ENCODE measurements at regions not wholly inside any gene's neighbourhood (a gene's known extent, or its start where the extent isn't known, plus 50 kb on each side); places are given as distances from the start of the nearest gene placed in this dataset.
"Not testable (repeated sequence)": the region's sequence is repeated elsewhere in the genome, so short reads cannot be mapped to it uniquely, and the experiment has no call there.

DNA sequence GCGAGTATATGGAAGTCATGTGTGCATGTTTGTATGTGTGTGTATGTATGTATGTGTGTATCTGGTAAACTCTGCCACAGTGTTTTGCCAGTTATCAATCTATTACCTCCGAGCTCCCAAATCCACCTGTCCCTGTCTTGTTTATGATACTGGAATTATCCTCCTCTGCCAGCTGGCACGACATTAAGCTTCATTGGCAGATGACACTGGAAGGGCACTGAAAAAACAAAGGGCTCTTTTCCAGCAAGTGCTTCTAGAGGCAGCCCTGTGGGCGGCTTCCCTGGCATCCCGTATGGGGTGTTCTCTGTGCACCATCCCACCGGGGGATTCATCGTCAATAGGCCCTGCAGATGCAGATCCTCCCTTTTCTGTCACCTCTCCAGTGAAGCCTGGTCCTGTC, 221.5 kb downstream of the MSX2 start:
- H3K9me3 ChIP-seq (ENCODE audit: control insufficient read depth, insufficient read depth, low read length): no peaks in the 10 kb centered on the region
- H3K4me1 ChIP-seq (ENCODE audit: control insufficient read depth, insufficient read depth, low read length): no peaks in the 10 kb centered on the region
- H3K27me3 ChIP-seq (ENCODE audit: control insufficient read depth, insufficient read depth, low read length): no peaks in the 10 kb centered on the region
- H3K9ac ChIP-seq (ENCODE audit: low read depth, low read length): no peak overlapping the region
- no peaks in the 10 kb centered on the region for H3K36me3 ChIP-seq (ENCODE audit: control insufficient read depth, insufficient read depth, low read length)
- no peak overlapping the region for H3K4me3 ChIP-seq (ENCODE audit: low read depth, low read length)

GRCh38 chr5:174943785-174944184, 219.4 kb downstream of the MSX2 start:
- H3K9ac ChIP-seq (ENCODE audit: low read depth, low read length): no peak overlapping the region
- H3K27me3 ChIP-seq (ENCODE audit: control insufficient read depth, insufficient read depth, low read length): no peaks in the 10 kb centered on the region
- no peaks in the 10 kb centered on the region for H3K4me1 ChIP-seq (ENCODE audit: control insufficient read depth, insufficient read depth, low read length)
- no peaks in the 10 kb centered on the region for H3K36me3 ChIP-seq (ENCODE audit: control insufficient read depth, insufficient read depth, low read length)
- H3K4me3 ChIP-seq (ENCODE audit: low read depth, low read length): no peak overlapping the region
- no peaks in the 10 kb centered on the region for H3K9me3 ChIP-seq (ENCODE audit: control insufficient read depth, insufficient read depth, low read length)

GRCh38 chr5:174943002-174943401, 218.6 kb downstream of the MSX2 start:
- H3K4me1 ChIP-seq (ENCODE audit: control insufficient read depth, insufficient read depth, low read length); H3K9ac ChIP-seq (ENCODE audit: low read depth, low read length); H3K9me3 ChIP-seq (ENCODE audit: control insufficient read depth, insufficient read depth, low read length); H3K27me3 ChIP-seq (ENCODE audit: control insufficient read depth, insufficient read depth, low read length); H3K4me3 ChIP-seq (ENCODE audit: low read depth, low read length); H3K36me3 ChIP-seq (ENCODE audit: control insufficient read depth, insufficient read depth, low read length): not testable (repeated sequence)

DNA sequence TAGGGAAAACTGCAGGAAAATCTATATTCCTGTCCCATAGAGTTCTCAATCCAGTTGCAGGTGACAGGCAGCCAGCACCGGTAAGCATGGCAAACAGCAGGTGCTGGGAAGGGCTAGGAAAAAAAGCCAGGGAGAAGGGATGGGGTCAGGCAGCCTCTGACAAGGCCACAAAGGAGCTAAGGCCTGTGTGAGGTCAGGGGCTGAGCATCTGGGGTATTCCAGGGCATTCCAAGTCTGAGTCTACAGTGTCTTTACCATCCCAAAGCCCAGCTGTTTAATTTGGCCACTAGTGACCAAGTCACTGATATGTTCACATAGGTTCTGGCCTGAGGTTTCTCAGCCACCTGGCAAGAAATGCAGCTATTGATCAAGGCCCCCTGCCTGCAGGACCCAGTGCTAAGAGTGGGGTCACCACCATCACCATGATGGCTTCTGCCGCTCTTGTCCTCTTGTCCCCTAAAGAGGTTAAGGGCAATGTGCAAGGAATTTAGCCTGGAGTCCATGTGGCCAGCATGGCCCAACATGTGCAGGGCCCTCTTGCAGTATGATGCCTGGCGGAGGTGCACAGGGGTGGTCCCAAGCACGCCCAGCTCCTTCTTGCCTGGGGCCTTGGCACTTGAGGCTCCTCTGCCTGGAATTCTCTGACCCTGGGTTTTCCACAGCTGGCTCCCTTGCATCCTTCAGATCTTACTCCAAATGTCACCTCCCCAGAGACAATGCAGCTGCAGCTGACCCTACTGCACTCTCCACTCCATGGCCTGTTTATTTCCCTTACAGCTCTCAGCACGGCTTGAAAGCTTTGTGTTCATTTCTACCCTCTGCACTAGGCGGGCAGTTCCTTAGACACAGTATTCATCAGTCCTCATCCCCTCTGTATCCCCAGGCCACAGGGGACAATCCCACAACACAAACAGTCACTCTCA, 213.1 kb downstream of the MSX2 start:
- Histone ChIP-seq H3K4me3 (ENCODE audit: low read depth, low read length) (no peak overlapping the region), H3K9ac (ENCODE audit: low read depth, low read length) (no peak overlapping the region), H3K9me3 (ENCODE audit: control insufficient read depth, insufficient read depth, low read length) (no peaks in the 10 kb centered on the region), H3K36me3 (ENCODE audit: control insufficient read depth, insufficient read depth, low read length) (no peaks in the 10 kb centered on the region), H3K27me3 (ENCODE audit: control insufficient read depth, insufficient read depth, low read length) (no peaks in the 10 kb centered on the region), H3K4me1 (ENCODE audit: control insufficient read depth, insufficient read depth, low read length) (no peaks in the 10 kb centered on the region)

DNA sequence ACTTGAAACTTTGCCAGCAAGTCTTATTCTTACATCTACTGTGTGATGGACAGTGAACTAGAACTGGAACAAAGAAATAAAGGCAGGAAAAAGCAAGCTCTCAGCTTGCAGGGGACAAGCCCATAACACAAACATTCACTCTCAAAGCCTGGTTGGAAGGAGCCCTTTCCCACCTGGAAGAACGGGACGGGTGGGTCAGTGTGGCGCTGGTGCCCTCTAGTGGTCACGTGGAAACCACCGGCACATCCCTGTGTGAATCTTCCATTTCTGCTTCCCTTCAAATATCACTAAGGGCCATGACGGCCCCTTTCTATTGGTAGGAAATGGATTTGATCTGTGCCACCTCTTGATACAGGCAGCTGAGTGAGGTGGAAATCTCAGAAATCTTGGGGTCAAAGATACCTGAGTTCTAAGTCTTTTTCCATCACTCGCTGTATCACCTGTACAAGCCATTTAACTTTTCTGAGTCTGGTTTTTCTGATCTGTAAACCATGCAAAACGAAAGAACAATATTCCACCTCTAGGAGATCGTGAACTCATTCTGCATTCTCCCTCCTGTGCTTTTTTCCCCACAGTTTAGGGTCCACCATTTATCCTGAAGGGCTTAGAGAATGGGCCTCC, 211.6 kb downstream of the MSX2 start:
- Histone ChIP-seq H3K27me3 (ENCODE audit: control insufficient read depth, insufficient read depth, low read length) (no peaks in the 10 kb centered on the region), H3K4me1 (ENCODE audit: control insufficient read depth, insufficient read depth, low read length) (no peaks in the 10 kb centered on the region), H3K4me3 (ENCODE audit: low read depth, low read length) (no peak overlapping the region), H3K9ac (ENCODE audit: low read depth, low read length) (no peak overlapping the region), H3K36me3 (ENCODE audit: control insufficient read depth, insufficient read depth, low read length) (no peaks in the 10 kb centered on the region), H3K9me3 (ENCODE audit: control insufficient read depth, insufficient read depth, low read length) (no peaks in the 10 kb centered on the region)

DNA sequence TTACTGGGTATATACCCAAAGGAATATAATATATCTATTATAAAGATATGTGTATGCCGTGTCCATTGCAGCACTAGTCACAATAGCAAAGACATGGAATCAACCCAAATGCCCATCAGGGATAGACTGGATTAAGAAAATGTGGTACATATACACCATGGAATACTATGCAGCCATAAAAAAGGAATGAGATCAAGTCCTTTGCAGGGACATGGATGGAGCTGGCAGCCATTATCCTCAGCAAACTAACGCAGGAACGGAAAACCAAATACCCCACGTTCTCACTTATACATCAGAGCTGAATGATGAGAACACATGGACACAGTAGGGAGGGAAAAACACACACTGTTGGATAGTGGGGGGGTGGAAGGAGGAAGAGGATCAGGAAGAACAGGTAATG, 206.7 kb downstream of the MSX2 start:
- not testable (repeated sequence) for H3K36me3 ChIP-seq (ENCODE audit: control insufficient read depth, insufficient read depth, low read length); H3K27me3 ChIP-seq (ENCODE audit: control insufficient read depth, insufficient read depth, low read length); H3K9ac ChIP-seq (ENCODE audit: low read depth, low read length); H3K4me3 ChIP-seq (ENCODE audit: low read depth, low read length); H3K9me3 ChIP-seq (ENCODE audit: control insufficient read depth, insufficient read depth, low read length); H3K4me1 ChIP-seq (ENCODE audit: control insufficient read depth, insufficient read depth, low read length)

GRCh38 chr5:174925586-174925985, 201.2 kb downstream of the MSX2 start:
- Histone ChIP-seq H3K4me3 (ENCODE audit: low read depth, low read length) (no peak overlapping the region), H3K4me1 (ENCODE audit: control insufficient read depth, insufficient read depth, low read length) (peaks cover 5% of the 10 kb centered on the region), H3K9me3 (ENCODE audit: control insufficient read depth, insufficient read depth, low read length) (no peaks in the 10 kb centered on the region), H3K36me3 (ENCODE audit: control insufficient read depth, insufficient read depth, low read length) (no peaks in the 10 kb centered on the region), H3K9ac (ENCODE audit: low read depth, low read length) (no peak overlapping the region), H3K27me3 (ENCODE audit: control insufficient read depth, insufficient read depth, low read length) (no peaks in the 10 kb centered on the region)

DNA sequence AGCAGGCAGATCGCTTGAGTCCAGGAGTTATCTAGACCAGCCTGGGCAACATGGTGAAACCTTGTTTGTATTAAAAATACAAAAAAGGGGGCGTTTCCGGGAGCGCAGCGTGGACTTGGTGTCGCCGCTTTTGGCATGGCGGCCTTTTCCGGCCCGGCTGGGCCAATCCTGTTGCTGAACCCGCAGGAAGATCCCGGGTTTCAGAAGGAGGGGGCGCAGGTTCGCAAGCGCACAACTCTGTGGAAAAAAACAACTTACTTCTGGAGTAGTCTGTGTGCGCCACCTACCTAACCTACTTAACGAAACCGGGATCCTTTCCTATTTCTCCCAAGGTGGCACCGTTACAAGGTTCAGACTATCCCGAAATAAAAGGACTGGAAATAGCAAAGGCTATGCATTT, 198.6 kb downstream of the MSX2 start:
- H3K4me1 ChIP-seq (ENCODE audit: control insufficient read depth, insufficient read depth, low read length): peaks cover 5% of the 10 kb centered on the region
- H3K9me3 ChIP-seq (ENCODE audit: control insufficient read depth, insufficient read depth, low read length): no peaks in the 10 kb centered on the region
- no peak overlapping the region for H3K4me3 ChIP-seq (ENCODE audit: low read depth, low read length)
- no peaks in the 10 kb centered on the region for H3K27me3 ChIP-seq (ENCODE audit: control insufficient read depth, insufficient read depth, low read length)
- no peaks in the 10 kb centered on the region for H3K36me3 ChIP-seq (ENCODE audit: control insufficient read depth, insufficient read depth, low read length)
- H3K9ac ChIP-seq (ENCODE audit: low read depth, low read length): no peak overlapping the region

DNA sequence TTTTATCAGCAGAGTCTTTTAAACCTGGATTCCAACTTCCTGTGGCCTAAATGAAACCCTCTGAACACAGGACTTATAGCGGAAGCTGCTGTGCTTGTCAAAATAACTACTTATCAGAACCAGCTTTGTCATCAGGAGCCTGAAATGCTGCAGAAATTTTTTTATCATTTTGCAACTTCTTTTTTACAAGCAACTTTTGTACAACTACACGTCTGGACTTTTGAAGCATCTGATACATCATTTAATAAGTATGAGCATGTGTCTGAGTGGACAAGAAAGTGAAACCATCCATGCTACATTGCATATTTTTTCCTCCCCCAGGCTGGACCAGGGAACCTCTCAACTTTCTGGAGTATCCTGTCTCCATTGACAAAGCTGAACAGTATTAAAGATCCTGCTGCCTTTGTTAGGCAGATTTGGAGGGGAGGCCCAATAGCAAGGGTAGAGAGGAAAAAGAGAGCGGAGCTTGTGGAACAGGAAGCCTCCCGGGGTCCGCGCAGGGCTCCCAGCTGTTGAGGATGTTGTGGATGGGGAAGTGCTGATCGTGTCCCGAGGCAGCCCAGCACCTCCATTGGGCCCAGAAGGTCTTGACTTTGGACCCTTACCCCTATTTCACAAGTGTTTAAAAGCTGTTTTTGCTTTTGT, 196.6 kb downstream of the MSX2 start:
- no peak overlapping the region for H3K4me3 ChIP-seq (ENCODE audit: low read depth, low read length)
- H3K27me3 ChIP-seq (ENCODE audit: control insufficient read depth, insufficient read depth, low read length): no peaks in the 10 kb centered on the region
- no peak overlapping the region for H3K9ac ChIP-seq (ENCODE audit: low read depth, low read length)
- H3K4me1 ChIP-seq (ENCODE audit: control insufficient read depth, insufficient read depth, low read length): peaks cover 5% of the 10 kb centered on the region
- H3K36me3 ChIP-seq (ENCODE audit: control insufficient read depth, insufficient read depth, low read length): no peaks in the 10 kb centered on the region
- H3K9me3 ChIP-seq (ENCODE audit: control insufficient read depth, insufficient read depth, low read length): no peaks in the 10 kb centered on the region

DNA sequence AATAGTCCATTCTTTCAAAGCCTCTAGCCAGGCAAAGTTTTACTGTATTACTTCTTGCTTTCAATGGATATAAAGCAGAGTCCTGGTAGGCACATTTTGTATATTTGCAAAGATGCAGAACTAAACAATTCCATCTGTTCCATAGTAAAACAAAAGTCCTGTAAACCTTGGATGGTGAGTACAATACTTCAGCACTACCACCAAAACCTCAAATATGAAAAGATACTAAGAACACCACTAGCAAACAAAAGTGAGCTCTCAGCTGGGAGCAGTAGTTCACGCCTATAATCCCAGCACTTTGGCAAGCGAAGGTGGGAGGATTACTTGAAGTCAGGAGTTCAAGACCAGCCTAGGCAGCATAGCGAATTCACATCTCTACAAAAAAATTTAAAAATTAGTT, 195.0 kb downstream of the MSX2 start:
- H3K27me3 ChIP-seq (ENCODE audit: control insufficient read depth, insufficient read depth, low read length): no peaks in the 10 kb centered on the region
- no peaks in the 10 kb centered on the region for H3K36me3 ChIP-seq (ENCODE audit: control insufficient read depth, insufficient read depth, low read length)
- H3K9me3 ChIP-seq (ENCODE audit: control insufficient read depth, insufficient read depth, low read length): no peaks in the 10 kb centered on the region
- H3K4me1 ChIP-seq (ENCODE audit: control insufficient read depth, insufficient read depth, low read length): peaks cover 5% of the 10 kb centered on the region
- H3K9ac ChIP-seq (ENCODE audit: low read depth, low read length): no peak overlapping the region
- no peak overlapping the region for H3K4me3 ChIP-seq (ENCODE audit: low read depth, low read length)

DNA sequence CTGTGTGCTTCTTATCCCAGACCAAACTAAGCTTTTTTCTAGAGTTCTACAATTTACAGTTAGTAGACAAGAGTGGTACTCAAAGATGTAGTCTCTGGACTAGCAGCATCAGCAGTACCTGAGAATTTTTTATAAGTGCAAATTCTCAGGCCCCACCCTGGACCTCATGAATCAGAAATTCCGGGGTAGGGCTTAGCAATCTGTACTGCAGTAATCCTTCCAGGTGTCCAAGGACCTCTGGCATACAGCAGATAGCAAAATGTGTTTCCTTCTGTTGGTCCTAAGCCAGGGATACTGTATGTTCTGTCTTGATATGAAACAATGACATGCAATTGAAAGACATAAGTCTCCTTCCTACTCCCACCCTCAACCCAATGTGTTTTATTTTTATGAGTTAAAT, 194.3 kb downstream of the MSX2 start:
- H3K27me3 ChIP-seq (ENCODE audit: control insufficient read depth, insufficient read depth, low read length): no peaks in the 10 kb centered on the region
- no peaks in the 10 kb centered on the region for H3K36me3 ChIP-seq (ENCODE audit: control insufficient read depth, insufficient read depth, low read length)
- no peak overlapping the region for H3K9ac ChIP-seq (ENCODE audit: low read depth, low read length)
- H3K4me1 ChIP-seq (ENCODE audit: control insufficient read depth, insufficient read depth, low read length): peaks cover 5% of the 10 kb centered on the region
- H3K4me3 ChIP-seq (ENCODE audit: low read depth, low read length): no peak overlapping the region
- no peaks in the 10 kb centered on the region for H3K9me3 ChIP-seq (ENCODE audit: control insufficient read depth, insufficient read depth, low read length)

Data from iPS-15b (cell line).